ENCODE measurements at regions not wholly inside any gene's neighbourhood (a gene's known extent, or its start where the extent isn't known, plus 50 kb on each side); places are given as distances from the start of the nearest gene placed in this dataset.

GRCh38 chr17:68763562-68763961, 162.4 kb upstream of the FAM20A start:
- TF ChIP-seq CTCF (IDR thresholded peaks at IDR 0.05) (no peak), ZFX (IDR thresholded peaks at IDR 0.05; ENCODE audit: borderline replicate concordance) (no peak)
